Astrocyte (in vitro differentiated cells and primary cell): ENCODE measurements at regions not wholly inside any gene's neighbourhood (a gene's known extent, or its start where the extent isn't known, plus 50 kb on each side); places are given as distances from the start of the nearest gene placed in this dataset.

Source experiments
- EZH2 ChIP-seq: IDR thresholded peaks from 2 replicates; pipeline ENCODE4 v1.6.1; 2012; ENCODE audit warnings: mild to moderate bottlenecking, low read length, inconsistent platforms; ENCODE audit not compliant: insufficient read depth
- TF ChIP-seq, protein P1 (sequence below): IDR thresholded peaks from 2 replicates; pipeline ENCODE4 v1.5.1; 2011; ENCODE audit warnings: low read depth, mild to moderate bottlenecking, inconsistent platforms, low read length, moderate library complexity; ENCODE audit not compliant: insufficient read depth

DNA sequence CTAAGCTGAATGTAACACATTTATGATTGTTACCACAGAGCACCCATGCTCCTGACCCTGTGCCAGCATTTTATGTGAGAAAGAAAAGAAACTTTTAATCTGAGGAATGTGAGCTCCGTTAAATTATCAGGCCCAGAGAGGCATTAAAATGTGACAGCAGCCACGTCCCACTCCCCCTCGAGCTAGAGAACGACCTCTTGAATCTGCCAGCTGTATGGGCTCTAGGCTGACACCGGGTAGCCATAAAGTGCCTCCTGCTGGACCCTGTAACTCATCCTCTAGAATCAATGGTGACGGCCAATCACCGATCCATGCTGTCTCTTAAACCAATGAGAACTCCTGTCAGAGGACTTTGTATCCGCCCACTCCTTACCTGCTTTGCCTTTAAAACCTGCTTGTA is 110.2 kb upstream of the ADRA2C start:
- TF ChIP-seq, protein P1, sequence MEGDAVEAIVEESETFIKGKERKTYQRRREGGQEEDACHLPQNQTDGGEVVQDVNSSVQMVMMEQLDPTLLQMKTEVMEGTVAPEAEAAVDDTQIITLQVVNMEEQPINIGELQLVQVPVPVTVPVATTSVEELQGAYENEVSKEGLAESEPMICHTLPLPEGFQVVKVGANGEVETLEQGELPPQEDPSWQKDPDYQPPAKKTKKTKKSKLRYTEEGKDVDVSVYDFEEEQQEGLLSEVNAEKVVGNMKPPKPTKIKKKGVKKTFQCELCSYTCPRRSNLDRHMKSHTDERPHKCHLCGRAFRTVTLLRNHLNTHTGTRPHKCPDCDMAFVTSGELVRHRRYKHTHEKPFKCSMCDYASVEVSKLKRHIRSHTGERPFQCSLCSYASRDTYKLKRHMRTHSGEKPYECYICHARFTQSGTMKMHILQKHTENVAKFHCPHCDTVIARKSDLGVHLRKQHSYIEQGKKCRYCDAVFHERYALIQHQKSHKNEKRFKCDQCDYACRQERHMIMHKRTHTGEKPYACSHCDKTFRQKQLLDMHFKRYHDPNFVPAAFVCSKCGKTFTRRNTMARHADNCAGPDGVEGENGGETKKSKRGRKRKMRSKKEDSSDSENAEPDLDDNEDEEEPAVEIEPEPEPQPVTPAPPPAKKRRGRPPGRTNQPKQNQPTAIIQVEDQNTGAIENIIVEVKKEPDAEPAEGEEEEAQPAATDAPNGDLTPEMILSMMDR = no peak
- TF ChIP-seq EZH2 = no peak
